NCI-H69 (cell line): ENCODE measurements at regions not wholly inside any gene's neighbourhood (a gene's known extent, or its start where the extent isn't known, plus 50 kb on each side); places are given as distances from the start of the nearest gene placed in this dataset.

Source experiments
- DNase-seq: peaks from one replicate; lab custom pipeline; 2025; lab: John Stamatoyannopoulos, UW

GRCh38 chr6:138692058-138692977 lies 81.3 kb upstream of the CCDC28A start:
- peak; percentile 86 for DNase-seq

DNA sequence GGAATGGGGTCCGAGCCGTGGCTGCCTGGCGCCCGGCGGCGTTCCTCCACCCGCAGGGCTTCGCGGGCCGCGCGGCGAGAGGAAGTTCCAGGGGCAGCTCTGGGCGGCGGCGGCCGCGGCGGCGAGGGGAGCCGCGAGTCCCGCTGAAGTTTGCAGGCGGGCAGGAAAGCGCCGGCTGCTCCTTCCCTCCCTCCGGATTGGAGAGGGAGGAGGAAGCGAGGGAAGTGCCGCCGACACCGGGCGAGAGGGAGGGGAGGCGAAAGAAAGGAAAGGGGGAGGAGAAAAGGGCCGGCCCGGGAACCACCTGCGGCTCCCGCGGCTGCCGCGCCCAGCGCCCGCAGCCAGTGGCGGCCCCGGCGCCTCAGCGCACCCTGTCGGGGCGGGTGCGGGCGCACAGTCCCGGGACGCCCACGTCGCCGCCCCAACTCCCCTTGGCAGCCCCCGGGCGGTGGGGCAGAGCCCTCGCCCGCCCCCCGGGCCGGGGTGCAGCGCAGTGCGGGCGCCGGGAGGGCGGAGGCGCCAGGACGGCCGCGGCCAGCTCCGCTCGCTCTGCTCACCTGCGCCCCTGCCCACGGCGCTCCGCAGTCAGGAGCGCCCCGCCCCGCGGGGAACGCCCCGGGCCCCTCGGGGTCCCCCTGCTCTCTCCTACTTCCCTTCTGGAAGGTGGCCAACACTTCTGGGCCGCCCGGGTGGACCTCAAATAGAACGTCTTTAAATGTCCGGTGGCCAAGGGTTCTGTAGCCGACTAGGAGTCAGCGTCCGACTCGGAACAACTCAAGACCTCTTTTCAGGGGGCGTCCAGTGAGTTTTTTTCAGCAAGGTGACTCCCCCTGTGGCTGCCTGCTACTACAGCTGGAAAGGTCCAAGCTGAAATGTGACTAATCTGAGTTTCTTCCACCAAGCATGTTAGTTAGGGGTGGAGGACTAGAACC lies 80.3 kb upstream of the CCDC28A start:
- DNase-seq: peak; percentile 95

DNA sequence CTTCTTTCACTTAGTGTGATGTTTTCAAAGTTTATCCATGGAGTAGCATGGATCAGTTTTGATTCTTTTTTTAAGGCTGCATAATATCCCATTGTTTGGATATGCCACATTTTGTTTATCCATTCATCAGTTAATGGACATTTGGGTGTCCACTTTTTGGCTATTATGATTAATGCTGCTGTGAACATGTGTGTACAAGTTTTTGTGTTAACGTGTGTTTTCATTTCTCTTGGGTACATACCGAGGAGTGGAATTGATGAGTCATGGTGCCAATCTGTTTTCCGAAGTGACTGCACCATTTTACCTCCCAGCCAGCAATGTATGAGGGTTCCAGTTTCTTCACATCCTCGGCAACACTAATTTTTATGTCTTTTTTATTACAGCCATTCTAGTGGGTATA lies 78.4 kb upstream of the CCDC28A start:
- DNase-seq: no peak

DNA sequence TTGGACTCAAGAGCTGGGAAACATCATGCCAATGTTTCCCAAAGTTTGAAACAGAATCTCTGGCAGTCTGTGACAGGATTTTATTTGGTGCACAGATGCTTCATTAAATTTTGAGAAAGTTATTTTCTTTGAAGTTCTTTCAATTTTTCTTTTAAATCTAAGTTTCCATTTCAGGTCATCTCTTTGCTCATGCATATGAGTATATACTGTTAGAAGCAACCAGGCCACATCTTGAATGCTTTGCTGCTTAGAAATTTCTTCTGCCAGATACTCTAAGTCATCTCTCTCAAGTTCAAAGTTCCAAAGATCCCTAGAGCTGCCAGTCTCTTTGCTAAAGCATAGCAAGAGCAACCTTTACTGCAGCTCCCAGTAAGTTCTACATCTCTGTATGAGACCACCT lies 59.1 kb upstream of the CCDC28A start:
- no peak for DNase-seq

DNA sequence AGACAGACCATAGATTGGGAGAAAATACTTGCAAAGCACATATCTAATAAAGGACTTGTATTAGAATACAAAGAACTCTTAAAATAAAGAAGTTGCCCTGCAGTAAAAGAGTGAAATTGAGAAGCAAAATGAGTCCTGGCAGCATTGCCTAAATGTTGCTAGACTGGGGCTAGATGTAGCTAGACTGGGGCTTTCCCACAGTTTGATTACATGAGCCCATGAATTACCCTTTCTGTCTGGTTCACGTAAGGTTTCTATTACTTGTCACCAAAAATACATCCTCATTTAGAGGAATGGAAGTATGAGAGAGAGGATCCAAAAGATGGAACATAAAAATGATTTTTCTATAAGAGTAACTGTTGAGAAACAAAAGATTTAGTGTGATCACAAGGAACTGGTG lies 57.6 kb upstream of the CCDC28A start:
- no peak for DNase-seq

GRCh38 chr6:138716971-138717665 lies 56.5 kb upstream of the CCDC28A start:
- no peak for DNase-seq

GRCh38 chr6:138719011-138719635 lies 54.4 kb upstream of the CCDC28A start:
- no peak for DNase-seq

DNA sequence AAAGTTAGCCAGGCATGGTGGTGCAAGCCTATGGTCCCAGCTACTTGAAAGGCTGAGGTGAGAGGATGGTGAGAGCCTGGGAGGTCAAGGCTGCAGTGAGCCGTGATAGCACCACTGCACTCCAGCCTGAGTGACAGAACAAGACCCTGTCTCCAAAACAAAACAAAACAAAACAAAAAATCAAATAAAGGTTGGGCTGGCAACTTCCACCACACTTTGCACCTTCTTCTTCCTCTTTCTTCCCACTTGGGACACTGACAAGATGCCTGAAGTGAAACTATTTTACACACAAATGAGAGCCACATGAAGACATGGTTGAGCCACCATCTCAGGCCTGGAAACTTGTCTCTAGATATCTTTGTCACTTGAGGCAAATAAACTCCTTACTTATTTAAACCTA lies 53.8 kb upstream of the CCDC28A start:
- DNase-seq: no peak

- DNase-seq: peak; percentile 21
Observed at GRCh38 chr6:138722425-138723371, 50.9 kb upstream of the CCDC28A start.
